Parathyroid adenoma (tissue), 2 donors: ENCODE measurements at regions not wholly inside any gene's neighbourhood (a gene's known extent, or its start where the extent isn't known, plus 50 kb on each side); places are given as distances from the start of the nearest gene placed in this dataset.

ENCODE experiments used
- H2AFZ ChIP-seq: fragments of 300-600 bp; sonication (generic); one replicate; pipeline ENCODE4 v1.7.0; 2017; ENCODE audit warnings: antibody characterized with exemption, mild to moderate bottlenecking
- H3K27ac ChIP-seq: fragments of 300-600 bp; sonication (generic); one replicate; pipeline ENCODE4 v1.7.0; 2017
- H3K27me3 ChIP-seq: fragments of 300-600 bp; sonication (generic); one replicate; pipeline ENCODE4 v1.7.0; 2017; ENCODE audit warnings: low read length; ENCODE audit not compliant: control insufficient read depth, insufficient read depth
- H3K36me3 ChIP-seq: fragments of 300-600 bp; sonication (generic); one replicate; pipeline ENCODE4 v1.7.0; 2017; ENCODE audit warnings: low read length; ENCODE audit not compliant: control insufficient read depth, insufficient read depth
- H3K4me1 ChIP-seq: fragments of 300-600 bp; sonication (generic); one replicate; pipeline ENCODE4 v1.7.0; 2017; ENCODE audit warnings: control low read depth
- H3K4me2 ChIP-seq: fragments of 300-600 bp; sonication (generic); one replicate; pipeline ENCODE4 v1.7.0; 2017; ENCODE audit warnings: low read length
- H3K4me3 ChIP-seq: fragments of 300-600 bp; sonication (generic); one replicate; pipeline ENCODE4 v1.7.0; 2017; ENCODE audit warnings: low read depth, low read length
- H3K79me2 ChIP-seq: fragments of 300-600 bp; sonication (generic); one replicate; pipeline ENCODE4 v1.7.0; 2017; ENCODE audit warnings: control low read depth
- H3K9ac ChIP-seq: fragments of 300-600 bp; sonication (generic); one replicate; pipeline ENCODE4 v1.7.0; 2017; ENCODE audit warnings: mild to moderate bottlenecking
- H3K9me3 ChIP-seq: fragments of 300-600 bp; sonication (generic); one replicate; pipeline ENCODE4 v1.7.0; 2017; ENCODE audit warnings: low read length; ENCODE audit not compliant: control insufficient read depth
- CTCF ChIP-seq: fragments of 300-600 bp; sonication (generic); IDR thresholded peaks from one replicate; pipeline ENCODE4 v1.7.0; 2017; ENCODE audit warnings: antibody characterized with exemption, mild to moderate bottlenecking
- donor health status: primary hyperparathyroidism.

- H3K27ac ChIP-seq = no peak overlapping the region
- H3K9me3 ChIP-seq = no peaks in the 10 kb centered on the region
- no peak overlapping the region for H3K4me2 ChIP-seq
- no peak for TF ChIP-seq CTCF
- no peak overlapping the region for H3K4me3 ChIP-seq
- no peaks in the 10 kb centered on the region for H3K36me3 ChIP-seq
- no peaks in the 10 kb centered on the region for H3K4me1 ChIP-seq
- no peaks in the 10 kb centered on the region for H3K79me2 ChIP-seq
- H2AFZ ChIP-seq = no peak overlapping the region
- no peaks in the 10 kb centered on the region for H3K27me3 ChIP-seq
- H3K9ac ChIP-seq = no peak overlapping the region
These were observed 289.2 kb upstream of the DMRT1 start for GRCh38 chr9:551986-552929.

GRCh38 chr9:555493-555892 is 286.0 kb upstream of the DMRT1 start:
- no peak for TF ChIP-seq CTCF
- Histone ChIP-seq H3K9ac (no peak overlapping the region), H3K36me3 (no peaks in the 10 kb centered on the region), H3K4me3 (no peak overlapping the region), H3K9me3 (no peaks in the 10 kb centered on the region), H2AFZ (no peak overlapping the region), H3K79me2 (no peaks in the 10 kb centered on the region), H3K27ac (no peak overlapping the region), H3K4me1 (no peaks in the 10 kb centered on the region), H3K27me3 (no peaks in the 10 kb centered on the region), H3K4me2 (no peak overlapping the region)

GRCh38 chr9:556199-556598 is 285.3 kb upstream of the DMRT1 start:
- H3K27me3 ChIP-seq = no peaks in the 10 kb centered on the region
- H3K9me3 ChIP-seq = no peaks in the 10 kb centered on the region
- TF ChIP-seq CTCF = no peak
- H3K9ac ChIP-seq = no peak overlapping the region
- no peaks in the 10 kb centered on the region for H3K79me2 ChIP-seq
- H3K4me1 ChIP-seq = no peaks in the 10 kb centered on the region
- no peak overlapping the region for H3K4me2 ChIP-seq
- no peak overlapping the region for H3K27ac ChIP-seq
- no peak overlapping the region for H3K4me3 ChIP-seq
- H3K36me3 ChIP-seq = no peaks in the 10 kb centered on the region
- H2AFZ ChIP-seq = no peak overlapping the region

GRCh38 chr9:556675-557074 is 284.8 kb upstream of the DMRT1 start:
- H3K4me2 ChIP-seq = no peak overlapping the region
- no peaks in the 10 kb centered on the region for H3K9me3 ChIP-seq
- H2AFZ ChIP-seq = no peak overlapping the region
- H3K9ac ChIP-seq = no peak overlapping the region
- H3K36me3 ChIP-seq = no peaks in the 10 kb centered on the region
- no peak for TF ChIP-seq CTCF
- no peaks in the 10 kb centered on the region for H3K27me3 ChIP-seq
- no peak overlapping the region for H3K27ac ChIP-seq
- no peaks in the 10 kb centered on the region for H3K79me2 ChIP-seq
- H3K4me1 ChIP-seq = no peaks in the 10 kb centered on the region
- no peak overlapping the region for H3K4me3 ChIP-seq
